ENCODE measurements at regions not wholly inside any gene's neighbourhood (a gene's known extent, or its start where the extent isn't known, plus 50 kb on each side); places are given as distances from the start of the nearest gene placed in this dataset.

GRCh38 chr6:3627956-3628835, 123.3 kb downstream of the PXDC1 start:
- Histone ChIP-seq H3K4me3 (ENCODE audit: low read depth, low read length) (no peak overlapping the region), H3K36me3 (ENCODE audit: control insufficient read depth, insufficient read depth, low read length) (no peaks in the 10 kb centered on the region), H3K27me3 (replicated peaks; ENCODE audit: control insufficient read depth, insufficient read depth, low read length) (no peaks in the 10 kb centered on the region), H3K9me3 (no peaks in the 10 kb centered on the region), H3K4me1 (no peaks in the 10 kb centered on the region)
- BruUV-seq (replicated peaks), result no TSS peak
- intact Hi-C loops (cut with micrococcal nuclease; ENCODE audit: unreplicated experiment), result loop anchor here (1.0 kb wide), 1 partner anchor 30 kb away; no protein-coding TSS in a partner anchor
- no peaks in the 10 kb centered on the region for H3K9me3 Mint-ChIP-seq (ENCODE audit: unreplicated experiment)
- ChIA-PET POLR2A (no interaction called here), CTCF (no interaction called here)
- no peak for DNase-seq
- H3K27me3 Mint-ChIP-seq (ENCODE audit: insufficient read depth, unreplicated experiment), result no peaks in the 10 kb centered on the region
- peaks cover 16% of the 10 kb centered on the region for H3K4me1 Mint-ChIP-seq (ENCODE audit: low read depth, unreplicated experiment)
- H3K36me3 Mint-ChIP-seq (ENCODE audit: insufficient read depth, unreplicated experiment), result no peaks in the 10 kb centered on the region
- no peak overlapping the region for H3K27ac Mint-ChIP-seq (ENCODE audit: unreplicated experiment)
- H3K4me3 Mint-ChIP-seq (ENCODE audit: unreplicated experiment), result no peak overlapping the region
- TF ChIP-seq CTCF (IDR thresholded peaks at IDR 0.05; ENCODE audit: insufficient read depth in 1 of 2, low read depth in 1 of 2, low read length in 1 of 2, severe bottlenecking in 1 of 2, unreplicated experiment in 1 of 2), result no peak

GRCh38 chr6:3627501-3627900, 124.0 kb downstream of the PXDC1 start:
- Mint-ChIP-seq H3K27me3 (ENCODE audit: insufficient read depth, unreplicated experiment) (no peaks in the 10 kb centered on the region), H3K4me1 (ENCODE audit: low read depth, unreplicated experiment) (peaks cover 16% of the 10 kb centered on the region), H3K27ac (ENCODE audit: unreplicated experiment) (no peak overlapping the region), H3K4me3 (ENCODE audit: unreplicated experiment) (no peak overlapping the region), H3K9me3 (ENCODE audit: unreplicated experiment) (no peaks in the 10 kb centered on the region), H3K36me3 (ENCODE audit: insufficient read depth, unreplicated experiment) (no peaks in the 10 kb centered on the region)
- no peak for TF ChIP-seq CTCF (IDR thresholded peaks at IDR 0.05; ENCODE audit: insufficient read depth in 1 of 2, low read depth in 1 of 2, low read length in 1 of 2, severe bottlenecking in 1 of 2, unreplicated experiment in 1 of 2)
- CTCF ChIA-PET, result no interaction called here
- no peaks in the 10 kb centered on the region for H3K27me3 ChIP-seq (replicated peaks; ENCODE audit: control insufficient read depth, insufficient read depth, low read length)
- no peak overlapping the region for H3K4me3 ChIP-seq (ENCODE audit: low read depth, low read length)
- DNase-seq, result no peak
- BruUV-seq (replicated peaks), result no TSS peak
- no peaks in the 10 kb centered on the region for H3K4me1 ChIP-seq
- POLR2A ChIA-PET, result no interaction called here
- intact Hi-C loops (cut with micrococcal nuclease; ENCODE audit: unreplicated experiment), result loop anchor here (1.0 kb wide), 1 partner anchor 31 kb away; no protein-coding TSS in a partner anchor
- H3K9me3 ChIP-seq, result no peaks in the 10 kb centered on the region
- H3K36me3 ChIP-seq (ENCODE audit: control insufficient read depth, insufficient read depth, low read length), result no peaks in the 10 kb centered on the region

GRCh38 chr6:3625980-3626563, 125.4 kb downstream of the PXDC1 start:
- no peaks in the 10 kb centered on the region for H3K27me3 Mint-ChIP-seq (ENCODE audit: insufficient read depth, unreplicated experiment)
- H3K36me3 ChIP-seq (ENCODE audit: control insufficient read depth, insufficient read depth, low read length), result no peaks in the 10 kb centered on the region
- ChIA-PET POLR2A (no interaction called here), CTCF (no interaction called here)
- no peaks in the 10 kb centered on the region for H3K9me3 Mint-ChIP-seq (ENCODE audit: unreplicated experiment)
- no peaks in the 10 kb centered on the region for H3K4me1 ChIP-seq
- H3K27me3 ChIP-seq (replicated peaks; ENCODE audit: control insufficient read depth, insufficient read depth, low read length), result no peaks in the 10 kb centered on the region
- intact Hi-C loops (cut with micrococcal nuclease; ENCODE audit: unreplicated experiment), result no loop called here
- H3K36me3 Mint-ChIP-seq (ENCODE audit: insufficient read depth, unreplicated experiment), result no peaks in the 10 kb centered on the region
- no peak overlapping the region for H3K27ac Mint-ChIP-seq (ENCODE audit: unreplicated experiment)
- TF ChIP-seq CTCF (IDR thresholded peaks at IDR 0.05; ENCODE audit: insufficient read depth in 1 of 2, low read depth in 1 of 2, low read length in 1 of 2, severe bottlenecking in 1 of 2, unreplicated experiment in 1 of 2), result no peak
- DNase-seq, result no peak
- H3K9me3 ChIP-seq, result no peaks in the 10 kb centered on the region
- H3K4me3 Mint-ChIP-seq (ENCODE audit: unreplicated experiment), result no peak overlapping the region
- peaks cover 16% of the 10 kb centered on the region for H3K4me1 Mint-ChIP-seq (ENCODE audit: low read depth, unreplicated experiment)
- no peak overlapping the region for H3K4me3 ChIP-seq (ENCODE audit: low read depth, low read length)
- BruUV-seq (replicated peaks), result no TSS peak

Data from Caco-2 (cell line).